NAMALWA (cell line): ENCODE measurements at regions not wholly inside any gene's neighbourhood (a gene's known extent, or its start where the extent isn't known, plus 50 kb on each side); places are given as distances from the start of the nearest gene placed in this dataset.
"Not testable (repeated sequence)": the region's sequence is repeated elsewhere in the genome, so short reads cannot be mapped to it uniquely, and the experiment has no call there.

ENCODE experiments used
- DNase-seq: peaks from one replicate; pipeline ENCODE4 v3.0.0-alpha.2; 2015; ENCODE audit warnings: low spot score

GRCh38 chr14:82720431-82720830, 1186.8 kb upstream of the SEL1L start:
- DNase-seq: no peak

- DNase-seq: no peak
Observed at GRCh38 chr14:82720946-82721345, 1187.3 kb upstream of the SEL1L start.

GRCh38 chr14:82724316-82724715, 1190.7 kb upstream of the SEL1L start:
- no peak for DNase-seq

- DNase-seq: no peak
Observed at GRCh38 chr14:82725213-82725612, 1191.6 kb upstream of the SEL1L start.

GRCh38 chr14:82731526-82731925, 1197.9 kb upstream of the SEL1L start:
- no peak for DNase-seq

GRCh38 chr14:82740547-82740946, 1206.9 kb upstream of the SEL1L start:
- no peak for DNase-seq

GRCh38 chr14:82755476-82755875, 1221.8 kb upstream of the SEL1L start:
- DNase-seq: no peak

- no peak for DNase-seq
Observed at GRCh38 chr14:82755923-82756322, 1222.3 kb upstream of the SEL1L start.

- no peak for DNase-seq
Observed at GRCh38 chr14:82757776-82758175, 1224.1 kb upstream of the SEL1L start.

- DNase-seq: no peak
Observed at GRCh38 chr14:82759656-82760055, 1226.0 kb upstream of the SEL1L start.

GRCh38 chr14:82766123-82766522, 1232.5 kb upstream of the SEL1L start:
- no peak for DNase-seq

GRCh38 chr14:82766996-82767395, 1233.3 kb upstream of the SEL1L start:
- DNase-seq: no peak

- no peak for DNase-seq
Observed at GRCh38 chr14:82776958-82777357, 1243.3 kb upstream of the SEL1L start.

- no peak for DNase-seq
Observed at GRCh38 chr14:82778008-82778590, 1244.4 kb upstream of the SEL1L start.

- no peak for DNase-seq
Observed at GRCh38 chr14:82778601-82779000, 1244.9 kb upstream of the SEL1L start.

- no peak for DNase-seq
Observed at GRCh38 chr14:82779301-82779700, 1245.6 kb upstream of the SEL1L start.

GRCh38 chr14:82785756-82786482, 1252.3 kb upstream of the SEL1L start:
- no peak for DNase-seq

GRCh38 chr14:82786483-82786880, 1252.8 kb upstream of the SEL1L start:
- DNase-seq: no peak

- no peak for DNase-seq
Observed at GRCh38 chr14:82796086-82796485, 1262.4 kb upstream of the SEL1L start.

GRCh38 chr14:82798276-82798675, 1264.6 kb upstream of the SEL1L start:
- no peak for DNase-seq

GRCh38 chr14:82805892-82806825, 1272.5 kb upstream of the SEL1L start:
- no peak for DNase-seq

- no peak for DNase-seq
Observed at GRCh38 chr14:82811246-82811645, 1277.6 kb upstream of the SEL1L start.

GRCh38 chr14:82814339-82814738, 1280.7 kb upstream of the SEL1L start:
- not testable (repeated sequence) for DNase-seq
